Epithelial cell of esophagus (primary cell): ENCODE measurements at regions not wholly inside any gene's neighbourhood (a gene's known extent, or its start where the extent isn't known, plus 50 kb on each side); places are given as distances from the start of the nearest gene placed in this dataset.

ENCODE experiments used
- DNase-seq: peaks from one replicate; pipeline ENCODE4 v3.0.0; 2010; ENCODE audit warnings: low read depth
- H3K4me3 ChIP-seq: 2 replicates; pipeline ENCODE4 v1.5.1; 2011; ENCODE audit warnings: mild to moderate bottlenecking, low read length, control low read depth
- CTCF ChIP-seq: IDR thresholded peaks from 2 replicates; pipeline ENCODE4 v1.5.1; 2011; ENCODE audit warnings: low read depth, mild to moderate bottlenecking, low read length, control low read depth, inconsistent platforms; ENCODE audit not compliant: insufficient read depth; ENCODE audit errors: missing control alignments

- H3K4me3 ChIP-seq, result no peak overlapping the region
- no peak for DNase-seq
- no peak for TF ChIP-seq CTCF
Measured at GRCh38 chr11:116459185-116460045, 313.4 kb downstream of the BUD13 start.

GRCh38 chr11:116458546-116458945 is 314.2 kb downstream of the BUD13 start:
- H3K4me3 ChIP-seq, result no peak overlapping the region
- no peak for TF ChIP-seq CTCF
- no peak for DNase-seq

- no peak overlapping the region for H3K4me3 ChIP-seq
- no peak for TF ChIP-seq CTCF
- no peak for DNase-seq
Measured at GRCh38 chr11:116457336-116458007, 315.3 kb downstream of the BUD13 start.

- DNase-seq, result no peak
- no peak for TF ChIP-seq CTCF
- H3K4me3 ChIP-seq, result no peak overlapping the region
Measured at GRCh38 chr11:116454951-116455350, 317.8 kb downstream of the BUD13 start.

GRCh38 chr11:116454020-116454645 is 318.7 kb downstream of the BUD13 start:
- H3K4me3 ChIP-seq, result no peak overlapping the region
- peak; percentile 7 for TF ChIP-seq CTCF
- DNase-seq, result peak; percentile 5

- no peak for TF ChIP-seq CTCF
- H3K4me3 ChIP-seq, result no peak overlapping the region
- no peak for DNase-seq
Measured at GRCh38 chr11:116452461-116452860, 320.3 kb downstream of the BUD13 start.
